Fibroblast of pulmonary artery (primary cell): ENCODE measurements at regions not wholly inside any gene's neighbourhood (a gene's known extent, or its start where the extent isn't known, plus 50 kb on each side); places are given as distances from the start of the nearest gene placed in this dataset.

Experiments used
- DNase-seq: peaks from one replicate; pipeline ENCODE4 v3.0.0-alpha.2; 2010; ENCODE audit warnings: low read depth
- H3K4me3 ChIP-seq: replicated peaks from 2 replicates; pipeline ENCODE4 v1.5.1; 2011; ENCODE audit warnings: low read depth, mild to moderate bottlenecking, control low read depth, low read length, moderate library complexity
- TF ChIP-seq, protein P1 (sequence below): IDR thresholded peaks from 2 replicates; pipeline ENCODE4 v1.5.1; 2011; ENCODE audit warnings: mild to moderate bottlenecking, control low read depth, low read length, inconsistent platforms; ENCODE audit errors: missing control alignments

DNA sequence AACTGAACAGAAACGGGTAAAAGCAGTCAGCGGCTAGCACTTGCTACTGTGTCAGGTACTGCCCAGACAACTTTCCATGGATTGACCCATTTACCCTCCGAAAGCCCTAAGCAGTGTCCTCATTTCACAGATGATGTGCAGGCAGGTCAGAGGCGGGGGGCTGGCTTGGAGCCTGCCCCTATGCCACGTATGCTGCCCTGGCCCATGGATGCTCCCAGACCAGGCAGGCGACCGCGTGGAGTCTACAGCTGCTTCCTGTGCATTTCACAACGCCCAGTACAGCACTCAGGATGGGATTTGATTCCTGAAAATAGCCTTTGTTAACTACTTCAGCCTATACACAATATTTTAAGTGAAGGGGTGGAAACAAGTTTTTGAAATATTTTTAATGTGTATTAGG, 202.9 kb downstream of the NXNL2 start:
- peak; percentile 56 for DNase-seq
- TF ChIP-seq, protein P1, sequence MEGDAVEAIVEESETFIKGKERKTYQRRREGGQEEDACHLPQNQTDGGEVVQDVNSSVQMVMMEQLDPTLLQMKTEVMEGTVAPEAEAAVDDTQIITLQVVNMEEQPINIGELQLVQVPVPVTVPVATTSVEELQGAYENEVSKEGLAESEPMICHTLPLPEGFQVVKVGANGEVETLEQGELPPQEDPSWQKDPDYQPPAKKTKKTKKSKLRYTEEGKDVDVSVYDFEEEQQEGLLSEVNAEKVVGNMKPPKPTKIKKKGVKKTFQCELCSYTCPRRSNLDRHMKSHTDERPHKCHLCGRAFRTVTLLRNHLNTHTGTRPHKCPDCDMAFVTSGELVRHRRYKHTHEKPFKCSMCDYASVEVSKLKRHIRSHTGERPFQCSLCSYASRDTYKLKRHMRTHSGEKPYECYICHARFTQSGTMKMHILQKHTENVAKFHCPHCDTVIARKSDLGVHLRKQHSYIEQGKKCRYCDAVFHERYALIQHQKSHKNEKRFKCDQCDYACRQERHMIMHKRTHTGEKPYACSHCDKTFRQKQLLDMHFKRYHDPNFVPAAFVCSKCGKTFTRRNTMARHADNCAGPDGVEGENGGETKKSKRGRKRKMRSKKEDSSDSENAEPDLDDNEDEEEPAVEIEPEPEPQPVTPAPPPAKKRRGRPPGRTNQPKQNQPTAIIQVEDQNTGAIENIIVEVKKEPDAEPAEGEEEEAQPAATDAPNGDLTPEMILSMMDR: no peak
- H3K4me3 ChIP-seq: no peak overlapping the region

DNA sequence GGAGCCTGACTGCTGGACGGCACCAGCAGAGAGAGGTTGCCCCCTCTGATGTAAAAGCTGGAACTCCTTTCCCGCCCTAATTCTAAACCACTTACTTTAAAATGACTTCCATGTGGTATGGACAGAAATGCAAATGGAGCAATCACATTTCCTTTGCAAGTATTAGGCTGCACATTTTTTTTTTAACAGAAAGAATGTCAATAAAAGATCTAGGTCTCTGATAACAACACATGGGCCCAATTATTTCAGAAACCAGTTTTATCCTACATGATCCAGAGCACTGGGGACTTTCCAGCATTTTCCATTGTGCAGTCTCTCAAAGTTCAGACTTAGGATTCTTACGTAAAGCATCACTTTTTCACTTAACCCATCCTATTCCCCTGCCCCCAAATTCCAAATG, 203.7 kb downstream of the NXNL2 start:
- H3K4me3 ChIP-seq: no peak overlapping the region
- peak; percentile 34 for DNase-seq
- TF ChIP-seq, protein P1: no peak

DNA sequence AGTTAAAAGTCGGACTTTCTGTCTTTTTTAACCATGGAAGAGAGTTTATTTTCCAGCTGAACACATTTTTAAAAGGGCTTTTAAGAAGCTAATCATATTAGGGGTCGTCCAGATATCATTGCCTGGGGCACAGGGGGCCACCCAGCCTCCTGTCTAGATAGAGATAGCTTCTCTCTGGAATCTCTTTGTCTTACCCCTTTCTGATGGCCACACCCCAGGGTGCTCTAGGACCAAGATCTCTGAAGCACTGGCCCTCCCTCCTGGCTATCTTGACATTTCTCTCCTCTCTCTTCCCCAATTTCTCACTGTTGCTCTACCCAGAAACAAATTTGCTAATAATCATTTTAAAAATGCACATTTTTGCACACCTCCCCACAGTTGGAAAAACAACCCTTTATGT, 204.4 kb downstream of the NXNL2 start:
- H3K4me3 ChIP-seq: no peak overlapping the region
- DNase-seq: no peak
- TF ChIP-seq, protein P1: no peak

DNA sequence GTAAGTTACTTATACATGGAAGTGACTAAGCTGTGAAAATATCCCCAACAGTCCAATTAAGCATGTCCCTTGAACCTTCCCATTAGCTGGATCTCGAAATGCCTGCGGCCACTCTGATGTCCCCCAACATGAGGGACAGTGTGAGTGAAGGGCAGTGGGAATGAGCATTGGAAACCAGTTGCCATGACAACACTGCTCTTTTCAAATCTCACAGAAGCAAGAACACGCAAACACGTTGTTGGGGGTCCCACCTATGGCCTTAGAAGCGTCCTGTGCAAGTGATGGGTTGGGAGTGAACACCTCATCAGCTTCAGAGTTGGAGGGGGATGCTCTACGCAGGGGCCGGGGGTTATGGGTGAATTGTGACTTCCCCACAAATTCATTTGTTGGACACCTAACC, 205.9 kb downstream of the NXNL2 start:
- TF ChIP-seq, protein P1: no peak
- H3K4me3 ChIP-seq: no peak overlapping the region
- no peak for DNase-seq

DNA sequence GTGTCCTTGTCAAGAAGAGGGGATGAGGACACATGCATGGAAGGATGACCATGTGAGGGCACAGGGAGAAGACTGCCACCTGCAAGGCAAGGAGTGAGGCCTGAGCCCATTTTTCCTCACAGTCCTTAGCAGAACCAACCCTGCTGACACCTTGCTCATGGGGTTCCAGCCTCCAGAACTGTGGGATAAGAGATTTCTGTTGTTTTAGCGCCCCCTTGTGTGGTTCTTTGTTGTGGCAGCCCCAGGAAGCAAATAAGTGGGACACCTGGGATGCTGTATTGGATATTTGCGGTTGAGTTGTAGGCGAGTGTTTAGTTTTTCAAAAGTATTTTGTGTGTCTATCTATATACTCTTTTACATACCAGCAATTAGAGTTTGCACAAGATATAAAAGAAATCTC, 206.4 kb downstream of the NXNL2 start:
- DNase-seq: peak; percentile 31
- TF ChIP-seq, protein P1: peak; percentile 31
- no peak overlapping the region for H3K4me3 ChIP-seq

DNA sequence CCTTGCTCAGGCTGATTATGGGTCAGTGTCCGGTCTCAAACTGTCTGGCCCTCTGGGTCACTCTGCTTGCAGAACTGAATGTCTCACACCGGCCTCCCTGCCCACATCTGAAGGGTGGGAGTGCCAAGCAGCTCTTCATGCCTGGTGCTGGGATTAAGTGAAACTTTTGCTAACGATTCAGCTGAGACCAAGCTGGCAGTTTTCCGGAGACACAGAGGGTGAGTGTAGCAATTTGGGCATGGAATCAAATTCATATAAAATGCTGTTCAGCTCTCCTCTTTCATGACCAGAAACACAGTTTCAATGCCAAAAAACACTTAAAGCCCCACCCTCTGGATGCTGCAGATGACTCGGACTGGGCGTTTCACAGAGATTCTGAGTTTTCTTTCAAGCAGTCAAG, 207.5 kb downstream of the NXNL2 start:
- peak; percentile 75 for DNase-seq
- TF ChIP-seq, protein P1: no peak
- H3K4me3 ChIP-seq: no peak overlapping the region

DNA sequence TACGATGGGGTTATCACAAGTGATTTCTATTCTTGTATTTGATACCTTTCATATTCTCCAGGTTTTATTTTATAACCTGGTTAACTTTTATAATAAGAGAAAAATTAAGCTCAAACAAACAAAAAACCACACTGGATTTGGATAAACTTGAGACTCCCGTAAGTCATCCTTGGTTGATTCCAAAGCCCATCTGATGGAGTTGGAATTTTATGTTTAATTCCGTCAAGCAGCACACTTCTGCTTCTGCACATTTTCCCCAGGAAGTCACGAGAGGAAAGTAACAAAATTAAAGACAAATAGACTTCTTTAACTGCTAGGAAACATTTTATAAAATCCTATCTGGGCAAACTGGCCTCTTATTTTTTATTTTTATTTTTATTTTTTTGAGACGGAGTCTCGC, 207.9 kb downstream of the NXNL2 start:
- no peak overlapping the region for H3K4me3 ChIP-seq
- TF ChIP-seq, protein P1: no peak
- DNase-seq: no peak
